GM23248 (cell line): ENCODE measurements at regions not wholly inside any gene's neighbourhood (a gene's known extent, or its start where the extent isn't known, plus 50 kb on each side); places are given as distances from the start of the nearest gene placed in this dataset.

Experiments
- DNase-seq: peaks from one replicate; pipeline ENCODE4 v3.0.0-alpha.2; 2015
- H2AFZ ChIP-seq: fragments of 200-600 bp; sonication (generic); 2 replicates; pipeline ENCODE4 v1.6.1; 2016; ENCODE audit warnings: antibody characterized with exemption
- H3F3A ChIP-seq: fragments of 200-600 bp; sonication (generic); 2 replicates; pipeline ENCODE4 v1.6.1; 2016; ENCODE audit warnings: mild to moderate bottlenecking, antibody characterized with exemption, mixed run types; ENCODE audit not compliant: insufficient read depth
- H3K27ac ChIP-seq: fragments of 200-600 bp; sonication (generic); 2 replicates; pipeline ENCODE4 v1.5.1; 2016; ENCODE audit warnings: mild to moderate bottlenecking
- H3K27me3 ChIP-seq: fragments of 200-600 bp; sonication (generic); replicated peaks from 2 replicates; pipeline ENCODE4 v1.6.1; 2016; ENCODE audit warnings: mild to moderate bottlenecking; ENCODE audit not compliant: insufficient read depth
- H3K36me3 ChIP-seq: fragments of 200-600 bp; sonication (generic); 2 replicates; pipeline ENCODE4 v1.6.1; 2016; ENCODE audit warnings: low read depth, mild to moderate bottlenecking
- H3K4me1 ChIP-seq: fragments of 200-600 bp; sonication (generic); 2 replicates; pipeline ENCODE4 v1.6.1; 2016; ENCODE audit warnings: mild to moderate bottlenecking; ENCODE audit not compliant: insufficient read depth
- H3K4me2 ChIP-seq: fragments of 200-600 bp; sonication (generic); one replicate; pipeline ENCODE4 v1.6.1; 2016; ENCODE audit warnings: mild to moderate bottlenecking; ENCODE audit not compliant: unreplicated experiment
- H3K4me3 ChIP-seq: fragments of 200-600 bp; sonication (generic); 2 replicates; pipeline ENCODE4 v1.5.1; 2016; ENCODE audit warnings: mild to moderate bottlenecking
- H3K79me2 ChIP-seq: fragments of 200-600 bp; sonication (generic); 2 replicates; pipeline ENCODE4 v1.6.1; 2016; ENCODE audit warnings: mild to moderate bottlenecking; ENCODE audit not compliant: insufficient read depth
- H3K9ac ChIP-seq: fragments of 200-600 bp; sonication (generic); 2 replicates; pipeline ENCODE4 v1.6.1; 2016; ENCODE audit warnings: mild to moderate bottlenecking
- H3K9me2 ChIP-seq: fragments of 200-600 bp; sonication (generic); 2 replicates; pipeline ENCODE4 v1.6.1; 2016; ENCODE audit warnings: mixed run types, mild to moderate bottlenecking, moderate library complexity; ENCODE audit not compliant: insufficient read depth
- H3K9me3 ChIP-seq: fragments of 200-600 bp; sonication (generic); one replicate; pipeline ENCODE4 v1.6.1; 2017; ENCODE audit warnings: low read depth
- H4K20me1 ChIP-seq: fragments of 200-600 bp; sonication (generic); 2 replicates; pipeline ENCODE4 v1.6.0; 2016; ENCODE audit not compliant: insufficient read depth
- EZH2 ChIP-seq: fragments of 200-600 bp; sonication (generic); IDR thresholded peaks from 2 replicates; pipeline ENCODE4 v1.6.1; 2018; ENCODE audit warnings: antibody characterized with exemption, mild to moderate bottlenecking; ENCODE audit not compliant: insufficient read depth, poor library complexity, severe bottlenecking
- EZH2phosphoT487 ChIP-seq: fragments of 200-600 bp; sonication (generic); IDR thresholded peaks from 2 replicates; pipeline ENCODE4 v1.6.1; 2018; ENCODE audit warnings: antibody characterized with exemption, moderate library complexity, mild to moderate bottlenecking, low read depth; ENCODE audit not compliant: insufficient read depth
- WGBS, 2 experiments: methylation state at CpG; one replicate each; pipeline ENCODE4 v1.1.6; 2015 to 2017; ENCODE audit warnings: low lambda C conversion rate in 2 of 2, low coverage in 1 of 2; ENCODE audit errors: missing lambda C conversion rate in 2 of 2; 5-methylcytosine and 5-hydroxymethylcytosine counted together
- in situ Hi-C: fragments of 300-500 bp; cut with MboI; formaldehyde crosslinking; loops from 2 replicates; pipeline ENCODE4 v1.15.0; 2020

- no peak overlapping the region for H3K4me2 ChIP-seq
- no peaks in the 10 kb centered on the region for H3K9me3 ChIP-seq
- H3K9me2 ChIP-seq = no peaks in the 10 kb centered on the region
- in situ Hi-C loops = no loop called here
- no peak overlapping the region for H3K27ac ChIP-seq
- no peak for DNase-seq
- no peak overlapping the region for H2AFZ ChIP-seq
- H3K27me3 ChIP-seq = no peaks in the 10 kb centered on the region
- no peaks in the 10 kb centered on the region for H3F3A ChIP-seq
- no peaks in the 10 kb centered on the region for H4K20me1 ChIP-seq
- H3K4me3 ChIP-seq = no peak overlapping the region
- TF ChIP-seq EZH2phosphoT487 = no peak
- TF ChIP-seq EZH2 = no peak
- no peaks in the 10 kb centered on the region for H3K4me1 ChIP-seq
- no peaks in the 10 kb centered on the region for H3K79me2 ChIP-seq
- H3K9ac ChIP-seq = no peak overlapping the region
- WGBS, 2 experiments = 4 to 10% methylated on average over 2 of the region's 2 CpGs
- H3K36me3 ChIP-seq = no peaks in the 10 kb centered on the region
Measured at GRCh38 chr1:38376577-38376976, 330.0 kb upstream of the POU3F1 start.

DNA sequence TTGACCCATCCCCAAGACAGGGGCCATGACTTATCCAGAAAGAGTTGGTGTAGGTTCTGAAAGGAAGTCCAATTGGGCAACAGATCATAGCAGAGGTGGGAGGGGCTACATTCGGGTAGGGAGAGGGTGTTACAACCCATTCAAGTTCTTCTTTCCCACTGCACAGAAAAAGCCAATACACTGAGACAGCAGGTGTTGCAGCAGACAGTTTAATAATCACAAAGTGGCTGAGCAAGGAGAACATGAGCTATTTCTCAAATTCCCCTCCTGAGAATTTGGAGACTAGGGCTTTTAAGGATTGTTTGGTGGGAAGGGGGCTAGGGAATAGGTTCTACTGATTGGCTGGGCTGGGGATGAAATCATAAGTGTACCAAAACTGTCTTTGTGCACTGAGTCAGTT lies 328.4 kb upstream of the POU3F1 start:
- Histone ChIP-seq H3K9me3 (no peaks in the 10 kb centered on the region), H3K4me1 (no peaks in the 10 kb centered on the region), H3F3A (no peaks in the 10 kb centered on the region), H3K9me2 (no peaks in the 10 kb centered on the region), H2AFZ (no peak overlapping the region), H4K20me1 (no peaks in the 10 kb centered on the region), H3K4me3 (no peak overlapping the region), H3K4me2 (no peak overlapping the region), H3K9ac (no peak overlapping the region), H3K79me2 (no peaks in the 10 kb centered on the region), H3K27me3 (no peaks in the 10 kb centered on the region), H3K36me3 (no peaks in the 10 kb centered on the region), H3K27ac (no peak overlapping the region)
- in situ Hi-C loops = no loop called here
- 0% methylated on average over 1 of the region's 1 CpG for WGBS, 2 experiments
- DNase-seq = no peak
- no peak for TF ChIP-seq EZH2phosphoT487

- in situ Hi-C loops = no loop called here
- WGBS, 2 experiments = 25 to 29% methylated on average over 1 of the region's 1 CpG
Measured at GRCh38 chr1:38371505-38371844, 324.9 kb upstream of the POU3F1 start.

DNA sequence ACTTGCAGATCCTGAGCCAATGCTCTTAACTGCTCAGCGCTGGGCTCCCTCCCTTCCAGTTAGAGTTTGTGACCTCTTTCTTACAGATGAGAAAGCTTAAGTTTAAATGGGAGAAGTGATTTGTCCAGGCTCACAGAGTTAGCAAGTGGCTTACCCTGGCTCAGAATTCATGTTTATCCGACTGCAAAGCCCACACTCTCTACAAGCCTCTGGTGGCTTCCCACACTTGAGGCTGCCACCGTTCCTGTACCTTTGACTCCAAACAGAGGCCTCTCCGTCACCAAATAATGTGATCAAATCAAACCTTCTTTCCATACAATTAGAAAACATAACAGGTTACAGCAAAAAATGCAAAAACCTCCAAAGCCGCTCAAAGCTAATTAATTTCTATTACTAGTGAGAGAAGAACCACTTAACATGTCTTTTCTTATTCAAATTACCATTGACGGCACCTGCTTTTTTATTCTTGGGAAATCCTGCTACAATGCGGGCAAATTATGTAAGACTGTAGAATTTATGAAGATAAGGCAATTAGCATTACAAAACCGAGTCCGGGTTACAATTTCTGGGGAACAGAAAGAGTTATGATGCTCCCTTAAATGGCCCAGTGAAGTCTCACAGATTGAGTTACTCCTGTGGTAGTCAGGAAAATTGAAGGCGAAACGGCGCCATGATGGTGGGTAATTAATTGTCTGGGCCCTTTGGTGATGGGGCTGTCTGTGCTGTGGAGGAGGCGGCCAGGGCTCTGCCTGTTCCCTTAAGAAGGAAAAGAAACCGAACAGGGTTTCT lies 324.3 kb upstream of the POU3F1 start:
- Histone ChIP-seq H3F3A (no peaks in the 10 kb centered on the region), H2AFZ (no peak overlapping the region), H3K27me3 (no peaks in the 10 kb centered on the region), H3K9ac (no peak overlapping the region), H3K9me3 (no peaks in the 10 kb centered on the region), H3K4me2 (no peak overlapping the region), H4K20me1 (no peaks in the 10 kb centered on the region), H3K79me2 (no peaks in the 10 kb centered on the region), H3K27ac (no peak overlapping the region), H3K4me3 (no peak overlapping the region), H3K9me2 (no peaks in the 10 kb centered on the region), H3K36me3 (no peaks in the 10 kb centered on the region), H3K4me1 (no peaks in the 10 kb centered on the region)
- TF ChIP-seq EZH2 (no peak), EZH2phosphoT487 (no peak)
- in situ Hi-C loops = no loop called here
- 21 to 23% methylated on average over 14 of the region's 14 CpGs for WGBS, 2 experiments
- no peak for DNase-seq

More at GRCh38 chr1:38371505-38371844, 324.9 kb upstream of the POU3F1 start:
- Histone ChIP-seq H3K36me3 (no peaks in the 10 kb centered on the region), H3K4me1 (no peaks in the 10 kb centered on the region), H4K20me1 (no peaks in the 10 kb centered on the region), H3F3A (no peaks in the 10 kb centered on the region), H3K4me3 (no peak overlapping the region), H3K9me2 (no peaks in the 10 kb centered on the region), H3K27ac (no peak overlapping the region), H2AFZ (no peak overlapping the region), H3K79me2 (no peaks in the 10 kb centered on the region), H3K27me3 (no peaks in the 10 kb centered on the region), H3K9ac (no peak overlapping the region), H3K4me2 (no peak overlapping the region), H3K9me3 (no peaks in the 10 kb centered on the region)
- DNase-seq = no peak
- TF ChIP-seq EZH2phosphoT487 = no peak
- TF ChIP-seq EZH2 = no peak

DNA sequence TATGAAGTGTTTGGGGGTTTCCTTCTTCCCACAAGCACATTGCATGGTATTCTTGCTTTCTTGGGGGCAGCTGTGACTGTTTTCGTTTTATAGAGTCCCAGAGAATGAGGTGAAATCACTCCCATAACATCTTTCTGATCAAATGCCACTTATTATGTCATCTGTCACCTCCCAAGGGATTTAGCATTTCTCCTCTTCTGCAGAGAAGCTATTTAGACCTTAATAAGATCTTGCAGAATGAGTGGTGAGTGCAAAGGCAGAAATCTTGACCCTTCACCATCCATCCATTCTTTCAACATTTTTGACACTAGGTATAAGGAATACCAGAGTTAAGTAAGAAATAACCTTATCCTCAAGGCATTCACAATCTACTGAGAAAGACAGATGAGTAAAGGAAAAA lies 318.6 kb upstream of the POU3F1 start:
- Histone ChIP-seq H3K36me3 (no peaks in the 10 kb centered on the region), H3K79me2 (no peaks in the 10 kb centered on the region)
- in situ Hi-C loops = no loop called here

More for the DNA sequence above, 318.6 kb upstream of the POU3F1 start:
- no peak overlapping the region for H3K4me2 ChIP-seq
- H3K27me3 ChIP-seq = no peaks in the 10 kb centered on the region
- DNase-seq = no peak
- H3K9me2 ChIP-seq = no peaks in the 10 kb centered on the region
- TF ChIP-seq EZH2phosphoT487 (no peak), EZH2 (no peak)
- H3K9me3 ChIP-seq = no peaks in the 10 kb centered on the region
- H3K4me1 ChIP-seq = no peaks in the 10 kb centered on the region
- no peak overlapping the region for H3K4me3 ChIP-seq
- H4K20me1 ChIP-seq = no peaks in the 10 kb centered on the region
- H3F3A ChIP-seq = no peaks in the 10 kb centered on the region
- H3K9ac ChIP-seq = no peak overlapping the region
- H2AFZ ChIP-seq = no peak overlapping the region
- WGBS, 2 experiments = 0 to 11% methylated on average over 1 of the region's 1 CpG
- no peak overlapping the region for H3K27ac ChIP-seq
